GM12891 (cell line): ENCODE measurements at regions not wholly inside any gene's neighbourhood (a gene's known extent, or its start where the extent isn't known, plus 50 kb on each side); places are given as distances from the start of the nearest gene placed in this dataset.

ENCODE experiments used
- POLR2A ChIP-seq: IDR thresholded peaks from 2 replicates; pipeline ENCODE4 v1.6.1; 2011; ENCODE audit warnings: low read depth, low read length, control low read depth
- POLR2AphosphoS5 ChIP-seq: IDR thresholded peaks from 2 replicates; pipeline ENCODE4 v1.6.1; 2011; ENCODE audit warnings: low read depth, low read length, control low read depth
- POU2F2 ChIP-seq: IDR thresholded peaks from 2 replicates; pipeline ENCODE4 v1.6.1; 2011; ENCODE audit warnings: low read depth, mild to moderate bottlenecking, control low read depth, low read length, moderate library complexity
- SPI1 ChIP-seq: IDR thresholded peaks from 2 replicates; pipeline ENCODE4 v1.6.1; 2011; ENCODE audit warnings: low read depth, low read length, control low read depth
- TAF1 ChIP-seq: IDR thresholded peaks from 2 replicates; pipeline ENCODE4 v1.6.1; 2011; ENCODE audit warnings: low read depth, low read length, control low read depth

- TF ChIP-seq POLR2A, result no peak
- TF ChIP-seq SPI1, result no peak
- TF ChIP-seq POLR2AphosphoS5, result no peak
- TF ChIP-seq TAF1, result no peak
- no peak for TF ChIP-seq POU2F2
Observed at GRCh38 chr22:23485490-23485889, 94.6 kb downstream of the IGLL1 start.
